ENCODE measurements at regions not wholly inside any gene's neighbourhood (a gene's known extent, or its start where the extent isn't known, plus 50 kb on each side); places are given as distances from the start of the nearest gene placed in this dataset.
"Not testable (repeated sequence)": the region's sequence is repeated elsewhere in the genome, so short reads cannot be mapped to it uniquely, and the experiment has no call there.

GRCh38 chr15:98537516-98538060, 110.8 kb upstream of the IGF1R start:
- no peak for DNase-seq (ENCODE audit: extremely low read depth, low read depth)

- DNase-seq (ENCODE audit: extremely low read depth, low read depth): no peak
Measured at GRCh38 chr15:98541519-98541918, 106.8 kb upstream of the IGF1R start.

- DNase-seq (ENCODE audit: extremely low read depth, low read depth): no peak
Measured at GRCh38 chr15:98543237-98543636, 105.1 kb upstream of the IGF1R start.

GRCh38 chr15:98546329-98546728, 102.0 kb upstream of the IGF1R start:
- no peak for DNase-seq (ENCODE audit: extremely low read depth, low read depth)

- no peak for DNase-seq (ENCODE audit: extremely low read depth, low read depth)
Measured at GRCh38 chr15:98547275-98547674, 101.1 kb upstream of the IGF1R start.

GRCh38 chr15:98547741-98548138, 100.6 kb upstream of the IGF1R start:
- no peak for DNase-seq (ENCODE audit: extremely low read depth, low read depth)

GRCh38 chr15:98548139-98548971, 100.0 kb upstream of the IGF1R start:
- DNase-seq (ENCODE audit: extremely low read depth, low read depth): peak; percentile 28

GRCh38 chr15:98549003-98549402, 99.3 kb upstream of the IGF1R start:
- DNase-seq (ENCODE audit: extremely low read depth, low read depth): no peak

GRCh38 chr15:98549741-98550140, 98.6 kb upstream of the IGF1R start:
- DNase-seq (ENCODE audit: extremely low read depth, low read depth): no peak

GRCh38 chr15:98550363-98550762, 98.0 kb upstream of the IGF1R start:
- not testable (repeated sequence) for DNase-seq (ENCODE audit: extremely low read depth, low read depth)

GRCh38 chr15:98551936-98552562, 96.3 kb upstream of the IGF1R start:
- no peak for DNase-seq (ENCODE audit: extremely low read depth, low read depth)

GRCh38 chr15:98554272-98555172, 93.8 kb upstream of the IGF1R start:
- no peak for DNase-seq (ENCODE audit: extremely low read depth, low read depth)

GRCh38 chr15:98555173-98555515, 93.2 kb upstream of the IGF1R start:
- no peak for DNase-seq (ENCODE audit: extremely low read depth, low read depth)

GRCh38 chr15:98556321-98556720, 92.0 kb upstream of the IGF1R start:
- no peak for DNase-seq (ENCODE audit: extremely low read depth, low read depth)

- DNase-seq (ENCODE audit: extremely low read depth, low read depth): no peak
Measured at GRCh38 chr15:98560338-98560737, 88.0 kb upstream of the IGF1R start.

GRCh38 chr15:98561169-98561941, 87.0 kb upstream of the IGF1R start:
- DNase-seq (ENCODE audit: extremely low read depth, low read depth): no peak

- no peak for DNase-seq (ENCODE audit: extremely low read depth, low read depth)
Measured at GRCh38 chr15:98562331-98562937, 85.9 kb upstream of the IGF1R start.

GRCh38 chr15:98565566-98565965, 82.8 kb upstream of the IGF1R start:
- no peak for DNase-seq (ENCODE audit: extremely low read depth, low read depth)

- DNase-seq (ENCODE audit: extremely low read depth, low read depth): no peak
Measured at GRCh38 chr15:98567951-98568350, 80.4 kb upstream of the IGF1R start.
